Astrocyte (in vitro differentiated cells and primary cell): ENCODE measurements at regions not wholly inside any gene's neighbourhood (a gene's known extent, or its start where the extent isn't known, plus 50 kb on each side); places are given as distances from the start of the nearest gene placed in this dataset.
A peak's percentile ranks its signal among the peaks of the same experiment; 100 is the strongest.

Experiments
- DNase-seq: peaks from one replicate; pipeline ENCODE4 v3.0.0-alpha.2; 2010; ENCODE audit warnings: low read depth
- FAIRE-seq: peaks from 2 replicates; lab custom pipeline; 2011; peaks lifted over from hg19 to GRCh38; lab: Jason Lieb, UNC
- H2AFZ ChIP-seq: 2 replicates; pipeline ENCODE4 v1.6.0; 2012; ENCODE audit warnings: low read depth, low read length, inconsistent platforms
- H3K27ac ChIP-seq: 2 replicates; pipeline ENCODE4 v1.5.1; 2011; ENCODE audit warnings: low read depth, low read length, inconsistent platforms
- H3K27me3 ChIP-seq: 2 replicates; pipeline ENCODE4 v1.6.0; 2011; ENCODE audit warnings: low read length, inconsistent platforms; ENCODE audit not compliant: insufficient read depth
- H3K36me3 ChIP-seq: 2 replicates; pipeline ENCODE4 v1.5.1; 2011; ENCODE audit warnings: low read length, inconsistent platforms; ENCODE audit not compliant: insufficient read depth
- H3K4me1 ChIP-seq: 2 replicates; pipeline ENCODE4 v1.5.1; 2011; ENCODE audit warnings: low read length, inconsistent platforms; ENCODE audit not compliant: insufficient read depth
- H3K4me2 ChIP-seq: 2 replicates; pipeline ENCODE4 v1.6.0; 2012; ENCODE audit warnings: low read length, inconsistent platforms
- H3K4me3 ChIP-seq: 2 replicates; pipeline ENCODE4 v1.5.1; 2011; ENCODE audit warnings: low read depth, mild to moderate bottlenecking, low read length, inconsistent platforms; ENCODE audit not compliant: insufficient read depth
- H3K79me2 ChIP-seq: 2 replicates; pipeline ENCODE4 v1.6.0; 2012; ENCODE audit warnings: mild to moderate bottlenecking, low read length, inconsistent platforms; ENCODE audit not compliant: insufficient read depth
- H3K9ac ChIP-seq: 2 replicates; pipeline ENCODE4 v1.6.0; 2012; ENCODE audit warnings: mild to moderate bottlenecking, low read length, inconsistent platforms
- H3K9me3 ChIP-seq: 2 replicates; pipeline ENCODE4 v1.5.1; 2012; ENCODE audit warnings: low read depth, mild to moderate bottlenecking, low read length, inconsistent platforms; ENCODE audit not compliant: insufficient read depth
- H4K20me1 ChIP-seq: 2 replicates; pipeline ENCODE4 v1.6.0; 2012; ENCODE audit warnings: low read length, inconsistent platforms; ENCODE audit not compliant: insufficient read depth
- H3K27ac Mint-ChIP-seq: one replicate; pipeline ENCODE4 v1.8.0; 2021; ENCODE audit warnings: mild to moderate bottlenecking, mixed read lengths; ENCODE audit not compliant: unreplicated experiment
- H3K27me3 Mint-ChIP-seq: one replicate; pipeline ENCODE4 v1.8.0; 2021; ENCODE audit warnings: low read depth, mixed read lengths; ENCODE audit not compliant: unreplicated experiment
- H3K36me3 Mint-ChIP-seq: one replicate; pipeline ENCODE4 v1.8.0; 2021; ENCODE audit warnings: low read depth, mixed read lengths; ENCODE audit not compliant: unreplicated experiment
- H3K4me1 Mint-ChIP-seq: one replicate; pipeline ENCODE4 v1.8.0; 2021; ENCODE audit warnings: low read depth, mixed read lengths; ENCODE audit not compliant: unreplicated experiment
- H3K4me3 Mint-ChIP-seq: one replicate; pipeline ENCODE4 v1.8.0; 2021; ENCODE audit warnings: mild to moderate bottlenecking, moderate library complexity, mixed read lengths; ENCODE audit not compliant: unreplicated experiment
- H3K9me3 Mint-ChIP-seq: one replicate; pipeline ENCODE4 v1.8.0; 2021; ENCODE audit warnings: mild to moderate bottlenecking, mixed read lengths; ENCODE audit not compliant: unreplicated experiment
- CTCF ChIP-seq: IDR thresholded peaks from 2 replicates; pipeline ENCODE4 v1.5.1; 2011; ENCODE audit warnings: low read depth, mild to moderate bottlenecking, inconsistent platforms, low read length, moderate library complexity; ENCODE audit not compliant: insufficient read depth
- EZH2 ChIP-seq: IDR thresholded peaks from 2 replicates; pipeline ENCODE4 v1.6.1; 2012; ENCODE audit warnings: mild to moderate bottlenecking, low read length, inconsistent platforms; ENCODE audit not compliant: insufficient read depth

DNA sequence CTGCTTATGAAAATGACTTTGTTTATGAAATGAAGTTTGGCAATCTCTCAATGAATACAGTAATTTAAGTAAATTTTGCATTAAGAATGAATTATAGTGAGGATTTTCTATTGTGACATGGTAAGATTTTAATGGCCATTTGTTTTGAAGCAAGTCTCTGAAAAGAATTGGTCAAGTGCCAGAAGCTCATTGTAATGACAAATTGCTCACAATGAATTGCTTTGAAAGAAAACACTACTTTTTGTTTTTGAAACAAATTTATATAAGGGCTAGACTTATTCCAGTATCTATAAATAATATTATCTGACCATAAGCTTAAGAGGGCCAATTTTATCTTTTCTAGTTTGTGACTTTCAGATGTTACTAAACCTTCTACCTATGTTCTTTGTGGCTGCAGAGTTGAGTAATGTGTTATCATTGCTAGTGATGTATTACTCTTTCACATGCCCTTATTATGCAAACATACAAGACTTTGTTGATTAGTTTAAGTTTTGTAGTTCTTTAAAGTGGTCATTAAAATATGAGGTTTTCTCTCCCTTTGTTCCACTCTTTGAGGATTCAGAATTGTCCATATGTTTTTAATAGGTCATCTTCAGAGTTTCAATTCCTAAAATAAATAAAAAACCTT, 93.0 kb upstream of the ZNF608 start:
- no peak overlapping the region for H3K4me2 ChIP-seq
- no peaks in the 10 kb centered on the region for H3K36me3 Mint-ChIP-seq
- no peaks in the 10 kb centered on the region for H3K4me1 ChIP-seq
- no peak overlapping the region for H3K27ac ChIP-seq
- H3K4me1 Mint-ChIP-seq = no peaks in the 10 kb centered on the region
- no peak overlapping the region for H3K9ac ChIP-seq
- FAIRE-seq = no peak
- H4K20me1 ChIP-seq = no peaks in the 10 kb centered on the region
- peaks cover 2% of the 10 kb centered on the region for H3K27me3 Mint-ChIP-seq
- peak; percentile 31 for DNase-seq
- H3K4me3 Mint-ChIP-seq = no peak overlapping the region
- H3K9me3 Mint-ChIP-seq = peaks cover 7% of the 10 kb centered on the region
- no peak overlapping the region for H3K27ac Mint-ChIP-seq
- H2AFZ ChIP-seq = no peak overlapping the region
- no peaks in the 10 kb centered on the region for H3K27me3 ChIP-seq
- no peaks in the 10 kb centered on the region for H3K79me2 ChIP-seq
- H3K36me3 ChIP-seq = no peaks in the 10 kb centered on the region
- TF ChIP-seq EZH2 (no peak), CTCF (no peak)
- no peak overlapping the region for H3K4me3 ChIP-seq
- no peaks in the 10 kb centered on the region for H3K9me3 ChIP-seq

GRCh38 chr5:124841829-124842712, 95.6 kb upstream of the ZNF608 start:
- DNase-seq (peak; percentile 20), FAIRE-seq (no peak)
- no peak for TF ChIP-seq CTCF
- TF ChIP-seq EZH2 = no peak
- no peak overlapping the region for H3K27ac Mint-ChIP-seq
- Histone ChIP-seq H3K36me3 (no peaks in the 10 kb centered on the region), H4K20me1 (no peaks in the 10 kb centered on the region), H3K9me3 (no peaks in the 10 kb centered on the region), H3K4me2 (no peak overlapping the region), H3K4me1 (no peaks in the 10 kb centered on the region), H3K27me3 (no peaks in the 10 kb centered on the region), H3K79me2 (no peaks in the 10 kb centered on the region), H3K27ac (no peak overlapping the region), H3K4me3 (no peak overlapping the region), H3K9ac (no peak overlapping the region), H2AFZ (no peak overlapping the region)
- no peaks in the 10 kb centered on the region for H3K4me1 Mint-ChIP-seq
- H3K36me3 Mint-ChIP-seq = no peaks in the 10 kb centered on the region
- peaks cover 2% of the 10 kb centered on the region for H3K27me3 Mint-ChIP-seq
- H3K4me3 Mint-ChIP-seq = no peak overlapping the region
- no peaks in the 10 kb centered on the region for H3K9me3 Mint-ChIP-seq
